ENCODE measurements at regions not wholly inside any gene's neighbourhood (a gene's known extent, or its start where the extent isn't known, plus 50 kb on each side); places are given as distances from the start of the nearest gene placed in this dataset.

DNA sequence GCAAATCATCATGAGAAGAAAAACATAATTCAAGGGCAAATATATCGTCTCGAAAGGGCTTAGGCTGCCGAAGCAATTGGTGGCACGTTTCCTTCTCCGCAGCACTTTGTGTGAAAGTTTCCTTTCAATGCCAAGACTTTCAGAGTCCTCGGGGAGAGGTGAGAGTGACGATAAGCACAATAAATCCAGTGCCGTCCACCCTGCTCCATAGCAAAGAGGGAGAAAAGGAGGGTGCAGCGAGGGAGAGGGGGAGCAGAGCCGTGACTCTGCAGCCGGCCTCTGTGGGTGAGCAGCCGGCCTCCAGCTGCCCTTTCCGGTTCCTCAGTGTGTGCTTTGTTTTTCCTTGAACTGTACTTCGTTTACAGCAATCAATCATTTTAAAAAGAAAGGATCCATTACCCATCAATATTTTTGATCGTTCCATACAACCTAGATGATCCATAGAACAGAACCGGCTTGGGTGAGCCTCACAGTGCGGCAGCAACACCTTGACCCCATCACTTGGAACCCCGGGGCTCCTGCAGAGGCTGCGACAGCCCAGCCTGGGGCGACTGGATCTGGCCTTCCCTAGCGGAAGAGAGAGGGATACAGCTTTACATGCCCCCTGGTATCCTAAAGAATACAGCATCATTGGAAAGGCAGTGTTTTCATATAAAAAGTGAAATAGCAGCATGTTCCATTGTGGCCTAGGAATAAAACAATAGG is 247.0 kb upstream of the IRX4 start:
- H3K27me3 Mint-ChIP-seq: peaks cover 21% of the 10 kb centered on the region
- H3K4me3 Mint-ChIP-seq: no peak overlapping the region
- no peak overlapping the region for H3K27ac Mint-ChIP-seq
- H3K36me3 Mint-ChIP-seq: no peaks in the 10 kb centered on the region
- H3K4me1 Mint-ChIP-seq: no peaks in the 10 kb centered on the region
- DNase-seq: no peak
- no peaks in the 10 kb centered on the region for H3K9me3 Mint-ChIP-seq

DNA sequence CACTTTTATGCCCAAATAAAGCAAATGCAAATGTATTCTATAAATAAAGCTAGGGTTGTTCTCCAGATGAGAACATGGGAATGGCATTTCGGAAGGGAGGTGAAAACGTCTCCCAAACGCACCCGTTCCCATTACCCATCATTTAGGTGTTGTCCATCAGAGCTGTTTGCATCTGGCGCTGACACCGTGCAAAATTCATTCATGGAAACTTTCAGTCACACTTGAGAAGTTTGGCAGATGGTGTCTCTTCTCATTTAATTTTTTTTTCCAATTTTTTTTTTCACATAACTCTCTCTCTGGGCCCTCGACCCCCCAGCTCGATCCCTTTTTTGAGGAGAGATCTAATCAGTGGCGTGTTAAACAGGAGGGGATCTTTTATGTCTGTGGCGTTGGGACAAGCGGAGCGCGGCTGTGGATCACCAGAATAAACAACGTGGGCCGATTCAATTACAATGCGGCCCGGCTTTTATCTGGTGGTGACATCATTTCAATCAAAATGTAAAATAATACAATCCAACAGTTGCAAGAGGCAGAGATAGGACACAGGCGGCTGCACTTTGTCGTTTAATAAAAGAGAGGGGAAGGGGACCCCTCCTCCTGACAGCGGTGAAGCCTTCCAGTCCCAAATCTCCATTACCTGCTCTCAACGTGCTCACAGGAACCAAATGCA is 246.1 kb upstream of the IRX4 start:
- no peaks in the 10 kb centered on the region for H3K9me3 Mint-ChIP-seq
- peaks cover 21% of the 10 kb centered on the region for H3K27me3 Mint-ChIP-seq
- no peak for DNase-seq
- no peaks in the 10 kb centered on the region for H3K4me1 Mint-ChIP-seq
- no peaks in the 10 kb centered on the region for H3K36me3 Mint-ChIP-seq
- H3K4me3 Mint-ChIP-seq: no peak overlapping the region
- H3K27ac Mint-ChIP-seq: no peak overlapping the region

DNA sequence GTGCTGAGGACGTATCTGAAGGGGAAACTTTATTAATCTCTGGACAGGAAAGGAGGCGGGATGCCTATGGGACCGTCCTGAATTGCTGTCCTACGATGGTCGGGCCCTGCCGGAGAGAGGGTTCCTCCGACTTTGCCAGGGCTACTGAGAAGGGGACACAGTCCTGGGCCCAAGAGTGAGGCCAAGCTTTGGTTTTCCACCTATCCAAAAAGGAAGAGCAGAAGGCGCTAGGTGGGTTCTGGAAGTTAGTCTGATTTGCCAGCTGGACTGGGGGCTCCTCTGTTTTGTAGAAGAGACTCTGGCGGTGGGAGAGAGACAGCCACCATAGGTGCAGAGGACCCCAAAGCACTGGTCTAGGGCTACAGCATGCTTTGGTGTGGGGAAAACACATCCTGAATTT is 243.8 kb upstream of the IRX4 start:
- H3K27ac Mint-ChIP-seq: no peak overlapping the region
- no peak overlapping the region for H3K4me3 Mint-ChIP-seq
- H3K27me3 Mint-ChIP-seq: peaks cover 25% of the 10 kb centered on the region
- H3K36me3 Mint-ChIP-seq: no peaks in the 10 kb centered on the region
- peaks cover 4% of the 10 kb centered on the region for H3K9me3 Mint-ChIP-seq
- H3K4me1 Mint-ChIP-seq: no peaks in the 10 kb centered on the region
- DNase-seq: no peak

DNA sequence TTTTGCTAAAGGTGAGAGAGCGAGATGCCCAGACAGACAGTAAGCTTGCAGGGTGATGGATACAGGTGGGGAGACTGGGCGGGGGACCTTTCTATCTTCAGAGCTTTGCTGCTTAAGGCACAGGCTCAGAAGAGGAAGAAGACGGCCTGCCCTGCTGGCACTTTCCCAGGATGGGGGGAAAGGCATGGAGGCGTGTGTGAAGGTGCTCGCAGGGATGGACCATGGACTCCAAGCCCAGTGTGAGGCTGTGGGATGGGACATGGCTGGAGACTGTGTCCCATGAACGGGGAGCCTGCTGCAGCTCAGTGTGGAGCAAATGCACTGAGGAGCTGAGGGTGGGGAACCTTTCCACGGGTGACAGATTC is 243.2 kb upstream of the IRX4 start:
- peaks cover 4% of the 10 kb centered on the region for H3K9me3 Mint-ChIP-seq
- no peak overlapping the region for H3K27ac Mint-ChIP-seq

DNA sequence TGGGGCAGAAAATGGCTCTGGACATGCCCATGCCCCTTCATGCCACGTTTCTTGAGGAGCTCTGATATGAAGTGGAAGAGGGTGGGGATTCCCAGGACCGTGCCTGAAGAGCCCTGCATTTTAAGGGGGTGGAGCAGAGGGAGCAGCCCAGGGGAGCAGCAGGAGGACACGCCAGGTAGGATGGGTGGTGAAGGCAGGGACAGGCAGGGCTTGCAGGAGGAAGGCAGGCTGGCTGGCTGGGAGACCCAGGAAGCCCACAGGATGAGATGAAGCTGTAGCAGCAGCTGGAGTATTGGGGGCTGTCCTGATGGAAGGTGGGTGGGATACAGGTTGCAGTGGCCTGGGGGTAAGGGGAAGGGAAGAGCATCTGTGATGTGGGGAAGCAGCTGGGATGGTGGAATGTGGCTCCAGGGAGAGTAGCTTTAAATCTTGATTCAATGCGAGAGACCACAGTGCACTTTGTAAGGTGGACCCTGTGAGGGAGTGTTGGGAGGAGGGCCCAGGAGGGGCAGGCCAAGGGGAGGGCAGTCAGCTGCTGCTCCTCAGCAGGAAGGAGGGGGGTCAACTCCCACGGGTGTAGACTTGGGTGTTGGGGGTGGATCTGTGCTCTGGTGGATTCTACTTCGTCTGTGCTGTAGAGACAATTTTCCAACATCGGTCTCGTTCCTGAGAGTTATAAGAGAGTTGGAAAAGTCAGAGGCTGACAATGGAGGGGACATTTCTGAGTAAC is 242.6 kb upstream of the IRX4 start:
- Mint-ChIP-seq H3K4me1 (no peaks in the 10 kb centered on the region), H3K9me3 (peaks cover 7% of the 10 kb centered on the region), H3K27ac (no peak overlapping the region), H3K27me3 (peaks cover 30% of the 10 kb centered on the region), H3K4me3 (no peak overlapping the region), H3K36me3 (no peaks in the 10 kb centered on the region)
- DNase-seq: no peak

More for the DNA sequence above, 243.2 kb upstream of the IRX4 start:
- H3K27me3 Mint-ChIP-seq: peaks cover 25% of the 10 kb centered on the region
- no peak for DNase-seq
- H3K4me3 Mint-ChIP-seq: no peak overlapping the region
- H3K36me3 Mint-ChIP-seq: no peaks in the 10 kb centered on the region
- no peaks in the 10 kb centered on the region for H3K4me1 Mint-ChIP-seq

DNA sequence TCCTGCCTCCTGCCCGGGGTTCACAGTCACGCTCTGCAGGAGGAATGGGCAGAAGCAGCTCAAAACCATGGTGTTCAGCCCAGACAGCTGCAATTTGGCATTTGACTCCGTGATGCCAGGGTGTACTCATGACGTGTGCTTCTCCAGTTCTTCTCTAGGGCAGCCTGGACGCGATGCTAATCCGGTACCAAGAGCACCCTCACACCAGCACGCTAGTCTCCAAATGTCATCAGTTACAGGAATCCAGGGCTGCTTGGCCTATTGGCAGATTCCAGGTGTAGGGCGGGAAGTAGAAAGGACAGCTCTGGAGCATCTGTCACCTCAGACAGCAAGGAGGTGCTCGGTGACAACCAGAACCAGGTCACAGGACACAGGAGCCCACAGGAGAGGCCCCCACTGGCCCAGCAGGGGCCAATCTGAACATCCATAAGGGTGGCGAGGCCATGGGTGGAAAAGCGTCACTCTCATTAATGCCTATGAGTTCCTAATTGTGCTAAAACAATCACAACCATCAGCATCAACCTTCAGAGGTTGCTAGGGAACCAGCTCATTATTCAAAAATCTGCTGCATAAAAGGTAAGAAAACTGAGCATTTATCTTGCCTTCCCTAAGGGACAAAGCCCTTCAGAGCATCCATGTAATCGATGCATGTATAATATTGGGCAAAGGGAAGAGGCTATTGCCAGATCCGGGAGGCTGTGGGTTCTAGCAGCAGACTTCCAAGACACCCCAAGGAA is 241.9 kb upstream of the IRX4 start:
- no peak for DNase-seq
- H3K9me3 Mint-ChIP-seq: peaks cover 7% of the 10 kb centered on the region

DNA sequence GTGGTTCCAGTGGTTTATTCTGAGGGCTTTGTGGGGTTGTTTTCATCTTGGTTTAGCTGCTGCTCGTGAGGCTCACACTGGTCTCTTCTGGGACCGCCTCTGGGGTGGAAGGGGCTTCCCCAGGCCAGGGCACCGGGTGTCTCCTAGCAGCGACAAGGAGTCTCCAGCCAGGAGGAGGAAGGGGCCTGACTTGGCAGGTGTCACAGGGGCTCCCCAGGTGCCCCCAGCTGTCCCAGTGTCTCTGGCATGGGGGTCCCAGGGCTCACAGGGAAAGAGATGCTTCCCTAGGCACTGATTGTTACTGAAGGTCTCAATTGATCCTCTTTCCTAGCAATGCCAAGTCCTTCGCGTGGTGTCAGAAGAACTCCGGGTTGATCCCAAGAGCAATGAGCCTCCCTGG is 241.1 kb upstream of the IRX4 start:
- Mint-ChIP-seq H3K27me3 (peaks cover 33% of the 10 kb centered on the region), H3K4me1 (no peaks in the 10 kb centered on the region), H3K4me3 (no peak overlapping the region), H3K27ac (no peak overlapping the region), H3K36me3 (no peaks in the 10 kb centered on the region), H3K9me3 (peaks cover 7% of the 10 kb centered on the region)
- no peak for DNase-seq

More for the DNA sequence above, 241.9 kb upstream of the IRX4 start:
- H3K36me3 Mint-ChIP-seq: no peaks in the 10 kb centered on the region
- no peak overlapping the region for H3K27ac Mint-ChIP-seq
- no peaks in the 10 kb centered on the region for H3K4me1 Mint-ChIP-seq
- H3K27me3 Mint-ChIP-seq: peaks cover 32% of the 10 kb centered on the region
- H3K4me3 Mint-ChIP-seq: no peak overlapping the region

DNA sequence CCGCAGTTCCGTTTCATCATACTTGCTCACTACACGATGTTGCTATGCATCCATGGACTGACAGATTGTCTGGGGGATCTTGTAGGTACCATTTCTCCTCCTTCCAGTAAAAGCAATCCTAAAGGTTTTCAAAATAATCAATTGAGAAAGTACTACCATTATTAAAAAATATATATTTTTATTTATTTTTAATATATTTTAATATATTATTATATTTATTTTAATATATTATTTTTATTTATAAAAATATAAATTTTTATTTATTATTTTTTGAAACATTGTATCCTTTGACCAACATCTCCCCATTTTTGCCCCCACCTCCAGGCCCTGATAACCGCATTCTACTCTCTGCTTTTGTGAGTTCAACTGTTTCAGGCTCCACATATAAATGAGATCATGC is 237.6 kb upstream of the IRX4 start:
- no peaks in the 10 kb centered on the region for H3K4me1 Mint-ChIP-seq
- no peak overlapping the region for H3K4me3 Mint-ChIP-seq
- H3K9me3 Mint-ChIP-seq: peaks cover 7% of the 10 kb centered on the region
- DNase-seq: no peak
- no peak overlapping the region for H3K27ac Mint-ChIP-seq
- no peaks in the 10 kb centered on the region for H3K36me3 Mint-ChIP-seq
- peaks cover 19% of the 10 kb centered on the region for H3K27me3 Mint-ChIP-seq

DNA sequence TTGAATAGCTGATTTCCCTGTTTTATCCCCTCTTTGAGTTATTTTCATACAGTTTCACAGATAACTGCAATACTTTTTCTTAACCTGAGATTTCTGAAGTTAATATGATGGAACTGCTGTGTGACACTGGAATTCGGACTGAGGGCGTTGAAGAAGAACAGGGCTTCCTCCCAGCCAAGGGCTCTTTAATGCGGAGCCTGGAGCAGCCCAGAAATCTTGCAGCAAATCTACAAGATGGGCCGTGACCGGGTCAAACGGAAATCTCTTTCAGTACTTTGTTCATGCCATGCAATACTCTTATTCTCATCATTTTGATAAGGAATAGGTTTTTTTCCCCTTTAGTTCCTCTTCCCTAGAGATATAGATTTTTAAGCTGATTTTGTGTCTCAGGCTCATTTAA is 236.8 kb upstream of the IRX4 start:
- Mint-ChIP-seq H3K36me3 (no peaks in the 10 kb centered on the region), H3K27ac (no peak overlapping the region), H3K4me3 (no peak overlapping the region), H3K27me3 (peaks cover 14% of the 10 kb centered on the region), H3K4me1 (no peaks in the 10 kb centered on the region), H3K9me3 (peaks cover 7% of the 10 kb centered on the region)
- DNase-seq: no peak

DNA sequence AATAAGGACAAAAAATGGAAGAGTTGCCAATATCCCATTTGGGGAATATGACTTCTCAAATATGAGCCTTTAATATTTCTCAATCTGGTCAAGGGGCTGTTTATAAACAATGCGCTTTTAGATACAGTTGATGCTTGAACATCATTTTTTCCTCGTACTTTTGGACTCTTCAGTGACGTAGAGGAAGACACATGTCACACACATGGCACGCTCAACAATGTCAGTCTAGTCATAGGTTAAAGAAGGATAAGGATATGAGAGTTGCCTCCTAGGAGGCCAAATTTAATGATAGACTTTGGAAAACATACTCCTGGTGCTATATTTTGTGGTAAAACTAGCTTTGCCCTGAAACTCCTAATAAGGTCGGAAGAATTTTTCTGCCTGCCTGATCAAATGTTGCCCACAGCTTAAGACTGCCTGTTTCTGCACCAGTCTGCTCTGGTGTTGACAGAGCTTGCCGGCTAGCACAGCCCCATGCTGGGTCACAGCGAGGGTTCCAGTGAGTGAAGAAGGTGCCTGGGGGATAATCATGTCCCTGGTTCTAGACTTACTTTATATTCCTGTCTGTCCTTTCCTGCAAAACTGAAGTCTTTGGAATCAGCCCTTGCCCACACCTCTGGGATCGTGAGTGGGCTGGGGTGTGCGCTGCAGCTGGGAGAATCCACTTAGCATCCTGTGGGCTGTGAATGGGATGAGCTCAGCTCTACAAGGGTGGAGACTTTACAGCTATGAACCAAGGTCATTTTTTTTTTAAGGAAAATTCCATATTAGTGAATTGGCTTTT is 230.8 kb upstream of the IRX4 start:
- H3K4me3 Mint-ChIP-seq: no peak overlapping the region
- no peaks in the 10 kb centered on the region for H3K9me3 Mint-ChIP-seq
- H3K27ac Mint-ChIP-seq: no peak overlapping the region
- no peaks in the 10 kb centered on the region for H3K27me3 Mint-ChIP-seq
- DNase-seq: no peak
- H3K4me1 Mint-ChIP-seq: no peaks in the 10 kb centered on the region
- H3K36me3 Mint-ChIP-seq: no peaks in the 10 kb centered on the region

DNA sequence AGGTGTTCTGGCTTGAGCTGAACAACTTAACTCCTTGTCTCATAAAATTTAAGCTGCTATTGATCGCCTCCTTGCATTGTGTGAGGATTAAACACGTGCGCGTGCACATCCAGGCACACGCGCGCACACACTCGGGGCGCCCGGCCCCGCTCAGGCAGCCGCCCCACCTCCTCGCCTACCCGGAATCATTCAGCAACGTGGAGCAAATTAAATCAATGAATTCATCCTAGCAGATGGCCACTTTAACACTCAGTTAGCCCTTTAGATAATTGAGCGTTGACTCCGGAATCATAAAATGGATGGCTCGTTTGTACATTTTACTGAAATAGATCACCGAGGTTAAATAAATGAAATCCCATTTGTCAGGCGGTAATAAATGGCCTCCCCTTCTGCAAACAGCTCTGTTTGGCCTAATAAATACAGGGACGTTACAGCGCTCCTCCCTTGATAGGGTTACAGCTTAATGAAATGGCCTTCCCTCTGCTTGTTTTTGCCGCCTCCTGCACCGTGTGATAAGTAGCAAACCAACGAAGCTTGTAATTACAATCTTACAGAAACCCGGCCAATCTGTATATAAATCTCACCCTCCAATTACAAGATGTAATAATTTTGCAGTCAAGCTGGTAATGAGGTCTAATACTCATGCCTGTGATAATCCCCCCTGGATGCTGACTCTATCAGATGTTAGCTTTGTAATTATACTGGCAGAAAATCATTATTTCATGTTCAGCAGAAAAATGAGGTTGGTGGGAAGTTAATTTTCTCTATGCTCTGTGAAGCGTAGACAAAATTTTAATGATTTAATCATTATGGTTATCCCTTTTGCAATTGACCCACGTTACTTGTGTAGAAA is 229.7 kb upstream of the IRX4 start:
- Mint-ChIP-seq H3K9me3 (no peaks in the 10 kb centered on the region), H3K36me3 (no peaks in the 10 kb centered on the region), H3K4me3 (no peak overlapping the region), H3K27ac (no peak overlapping the region), H3K4me1 (no peaks in the 10 kb centered on the region), H3K27me3 (no peaks in the 10 kb centered on the region)
- DNase-seq: no peak

DNA sequence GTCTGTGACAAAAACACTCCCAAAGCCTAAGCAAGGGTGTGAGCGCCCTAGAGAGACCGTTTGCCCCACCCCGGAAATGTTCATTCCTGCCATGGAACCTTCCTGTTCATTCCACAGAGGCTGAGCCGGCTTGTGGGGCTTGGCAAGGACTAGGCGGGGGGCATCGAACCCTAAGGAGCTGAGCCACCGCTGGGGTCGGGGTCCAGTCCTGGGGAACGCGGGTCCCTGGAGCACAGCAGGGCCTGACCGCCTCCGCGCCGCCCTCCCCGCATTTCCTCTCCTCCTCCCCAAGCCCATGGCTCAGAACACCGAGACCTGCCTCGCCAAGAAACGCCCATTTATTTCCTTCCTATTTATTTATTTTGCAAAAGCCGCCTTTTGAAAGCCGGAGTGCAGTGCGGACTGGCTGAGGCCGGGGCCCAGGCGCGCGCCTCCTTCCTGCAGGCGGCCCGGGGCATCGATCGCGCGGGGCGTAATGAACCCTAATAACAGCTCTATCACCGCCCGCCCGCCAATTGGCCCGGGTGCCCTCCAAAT is 228.9 kb upstream of the IRX4 start:
- no peak for DNase-seq
- Mint-ChIP-seq H3K27me3 (no peaks in the 10 kb centered on the region), H3K4me1 (no peaks in the 10 kb centered on the region), H3K9me3 (no peaks in the 10 kb centered on the region), H3K4me3 (no peak overlapping the region), H3K27ac (no peak overlapping the region), H3K36me3 (no peaks in the 10 kb centered on the region)

DNA sequence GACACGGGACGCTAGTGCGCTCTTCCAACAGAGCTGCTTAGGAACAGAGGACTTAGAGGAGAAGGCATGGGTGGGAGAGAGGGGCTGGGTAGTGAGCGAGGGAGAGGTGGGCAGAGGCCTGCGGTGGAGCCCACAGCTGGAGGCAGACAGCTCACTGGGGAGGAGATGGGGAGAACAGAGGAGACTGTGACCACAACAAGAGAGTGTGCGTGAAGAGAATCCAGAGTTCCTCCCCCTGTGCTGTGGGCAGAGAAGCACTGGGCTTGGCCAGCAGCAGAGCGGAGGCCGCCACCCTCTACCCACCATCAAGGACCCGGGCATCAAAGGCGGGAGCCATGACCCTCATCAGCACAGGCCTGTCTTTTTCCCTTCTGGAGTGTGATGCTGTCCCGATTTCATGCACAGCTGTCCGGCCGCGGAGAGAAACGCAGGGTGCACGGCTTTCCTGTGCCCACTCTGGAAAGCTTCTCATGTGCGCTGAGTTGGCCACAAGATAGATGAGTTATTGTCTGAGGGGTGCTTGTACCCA is 228.3 kb upstream of the IRX4 start:
- Mint-ChIP-seq H3K27me3 (peaks cover 4% of the 10 kb centered on the region), H3K27ac (no peak overlapping the region), H3K36me3 (no peaks in the 10 kb centered on the region), H3K4me3 (no peak overlapping the region), H3K9me3 (peaks cover 3% of the 10 kb centered on the region), H3K4me1 (no peaks in the 10 kb centered on the region)
- DNase-seq: no peak

All from activated naive CD8-positive, alpha-beta T cell treated with anti-CD3 and anti-CD28 coated beads for 36 hours (primary cell).